DND-41 (cell line): ENCODE measurements at regions not wholly inside any gene's neighbourhood (a gene's known extent, or its start where the extent isn't known, plus 50 kb on each side); places are given as distances from the start of the nearest gene placed in this dataset.

ENCODE experiments used
- ATAC-seq: fragments of 200-7000 bp; cut with Tn5 transposase; 3 replicates; pipeline ENCODE4 v1.9.1; 2021; ENCODE audit warnings: low read depth; ENCODE audit not compliant: insufficient read depth
- DNase-seq: peaks from one replicate; pipeline ENCODE4 v3.0.0-alpha.2; 2020
- H2AFZ ChIP-seq: 2 replicates; pipeline ENCODE4 v1.6.0; 2012; ENCODE audit warnings: low read depth, low read length
- H3K27ac ChIP-seq: 2 replicates; pipeline ENCODE4 v1.5.1; 2012; ENCODE audit warnings: low read length, inconsistent platforms
- H3K27me3 ChIP-seq: fragments of 200-600 bp; sonication (generic); 2 replicates; pipeline ENCODE4 v1.6.0; 2012; ENCODE audit warnings: low read length, mild to moderate bottlenecking, inconsistent platforms; ENCODE audit not compliant: insufficient read depth, poor library complexity
- H3K36me3 ChIP-seq: 2 replicates; pipeline ENCODE4 v1.5.1; 2012; ENCODE audit warnings: low read length, inconsistent platforms; ENCODE audit not compliant: insufficient read depth
- H3K4me1 ChIP-seq: 2 replicates; pipeline ENCODE4 v1.5.1; 2012; ENCODE audit warnings: mild to moderate bottlenecking, low read length; ENCODE audit not compliant: insufficient read depth
- H3K4me2 ChIP-seq: 2 replicates; pipeline ENCODE4 v1.6.0; 2012; ENCODE audit warnings: mild to moderate bottlenecking, moderate library complexity, low read length, inconsistent platforms; ENCODE audit not compliant: insufficient read depth
- H3K4me3 ChIP-seq, 2 experiments: fragments of 200-600 bp in 1 of 2; shearing (Covaris generic) in 1 of 2; 2 replicates each; pipeline ENCODE4 v1.5.1; 2012 to 2016; ENCODE audit warnings: inconsistent platforms in 2 of 2, low read length in 2 of 2, mild to moderate bottlenecking in 2 of 2, low read depth in 1 of 2, moderate library complexity in 1 of 2
- H3K79me2 ChIP-seq: 2 replicates; pipeline ENCODE4 v1.6.0; 2012; ENCODE audit warnings: low read length, inconsistent platforms; ENCODE audit not compliant: insufficient read depth
- H3K9ac ChIP-seq: 2 replicates; pipeline ENCODE4 v1.6.0; 2012; ENCODE audit warnings: low read depth, mild to moderate bottlenecking, inconsistent platforms, low read length, moderate library complexity
- H3K9me3 ChIP-seq: 2 replicates; pipeline ENCODE4 v1.5.1; 2012; ENCODE audit warnings: low read length, moderate library complexity, mild to moderate bottlenecking, inconsistent platforms; ENCODE audit not compliant: insufficient read depth, severe bottlenecking
- H4K20me1 ChIP-seq: 2 replicates; pipeline ENCODE4 v1.6.0; 2012; ENCODE audit warnings: low read length; ENCODE audit not compliant: insufficient read depth
- EZH2 ChIP-seq: IDR thresholded peaks from 3 replicates; pipeline ENCODE4 v1.6.1; 2012; ENCODE audit warnings: borderline replicate concordance, low read depth, mild to moderate bottlenecking, moderate library complexity, low read length, inconsistent platforms; ENCODE audit not compliant: severe bottlenecking
- TF ChIP-seq, protein P1 (sequence below): IDR thresholded peaks from 2 replicates; pipeline ENCODE4 v1.5.1; 2012; ENCODE audit warnings: borderline replicate concordance, low read length, moderate library complexity, mild to moderate bottlenecking; ENCODE audit not compliant: poor library complexity, severe bottlenecking; ENCODE audit errors: extremely low read depth

DNA sequence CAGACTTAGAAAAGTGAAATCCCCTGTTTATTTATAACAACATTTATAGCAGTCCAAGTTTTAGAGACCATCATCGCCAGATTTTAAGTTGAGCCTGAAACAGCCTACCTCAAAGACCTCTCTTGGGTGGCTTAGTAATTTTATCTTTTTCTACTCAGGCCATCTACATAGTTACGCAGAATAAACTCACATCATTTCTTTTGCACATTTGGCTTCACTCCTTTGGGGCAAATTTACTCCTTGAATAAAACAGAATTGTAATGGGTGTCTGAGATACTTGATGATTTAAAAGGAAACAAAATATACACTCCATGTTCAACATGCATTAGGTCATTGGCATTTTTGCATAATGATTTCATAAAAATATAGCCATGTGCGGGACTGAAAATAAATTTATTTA lies 104.7 kb upstream of the TSPAN8 start:
- Histone ChIP-seq H3K9me3 (no peaks in the 10 kb centered on the region), H3K9ac (no peak overlapping the region), H2AFZ (no peak overlapping the region), H3K4me1 (no peaks in the 10 kb centered on the region), H3K36me3 (no peaks in the 10 kb centered on the region), H4K20me1 (no peaks in the 10 kb centered on the region), H3K4me2 (no peak overlapping the region), H3K27me3 (no peaks in the 10 kb centered on the region), H3K79me2 (no peaks in the 10 kb centered on the region), H3K27ac (no peak overlapping the region), H3K4me3 (no peak overlapping the region)
- ATAC-seq (no peak), DNase-seq (no peak)
- TF ChIP-seq, protein P1, sequence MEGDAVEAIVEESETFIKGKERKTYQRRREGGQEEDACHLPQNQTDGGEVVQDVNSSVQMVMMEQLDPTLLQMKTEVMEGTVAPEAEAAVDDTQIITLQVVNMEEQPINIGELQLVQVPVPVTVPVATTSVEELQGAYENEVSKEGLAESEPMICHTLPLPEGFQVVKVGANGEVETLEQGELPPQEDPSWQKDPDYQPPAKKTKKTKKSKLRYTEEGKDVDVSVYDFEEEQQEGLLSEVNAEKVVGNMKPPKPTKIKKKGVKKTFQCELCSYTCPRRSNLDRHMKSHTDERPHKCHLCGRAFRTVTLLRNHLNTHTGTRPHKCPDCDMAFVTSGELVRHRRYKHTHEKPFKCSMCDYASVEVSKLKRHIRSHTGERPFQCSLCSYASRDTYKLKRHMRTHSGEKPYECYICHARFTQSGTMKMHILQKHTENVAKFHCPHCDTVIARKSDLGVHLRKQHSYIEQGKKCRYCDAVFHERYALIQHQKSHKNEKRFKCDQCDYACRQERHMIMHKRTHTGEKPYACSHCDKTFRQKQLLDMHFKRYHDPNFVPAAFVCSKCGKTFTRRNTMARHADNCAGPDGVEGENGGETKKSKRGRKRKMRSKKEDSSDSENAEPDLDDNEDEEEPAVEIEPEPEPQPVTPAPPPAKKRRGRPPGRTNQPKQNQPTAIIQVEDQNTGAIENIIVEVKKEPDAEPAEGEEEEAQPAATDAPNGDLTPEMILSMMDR, result no peak
- TF ChIP-seq EZH2, result no peak

DNA sequence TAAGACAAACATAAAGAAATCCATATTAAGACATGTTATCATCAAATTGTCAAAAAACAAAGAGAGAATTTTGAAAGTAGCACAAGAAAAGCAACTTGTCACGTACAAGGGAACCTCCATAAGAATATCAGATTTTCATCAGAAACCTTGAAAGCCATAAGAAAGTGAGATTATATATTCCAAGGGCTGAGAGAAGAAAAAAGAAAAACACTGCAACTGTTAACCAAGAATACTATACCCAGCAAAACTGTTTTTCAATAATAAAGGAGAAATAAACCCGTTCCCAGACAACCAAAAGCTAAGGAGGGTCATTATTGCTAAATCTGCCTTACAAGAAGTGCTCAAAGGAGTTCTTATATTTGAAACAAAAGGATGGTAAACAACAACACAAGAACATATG lies 94.7 kb upstream of the TSPAN8 start:
- no peaks in the 10 kb centered on the region for H3K36me3 ChIP-seq
- TF ChIP-seq, protein P1, result no peak
- TF ChIP-seq EZH2, result no peak

DNA sequence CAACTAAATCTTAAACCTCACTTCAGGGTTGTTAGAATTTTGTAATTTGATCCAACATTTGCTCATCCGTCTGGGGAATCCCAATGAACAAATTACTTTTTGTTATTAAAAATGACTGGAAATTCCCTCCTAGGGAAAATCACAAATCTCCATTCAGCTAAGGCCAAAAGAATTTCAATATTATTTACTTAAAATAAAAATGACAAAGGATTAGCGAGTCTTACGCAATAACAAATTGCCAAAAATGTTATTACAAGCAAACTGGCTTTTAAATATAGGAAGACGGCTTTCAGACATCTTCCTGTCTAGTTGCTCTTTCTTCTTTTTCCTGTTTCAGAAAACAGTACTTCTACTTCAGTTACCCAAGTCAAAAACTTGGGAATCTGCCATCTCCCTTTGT lies 92.4 kb upstream of the TSPAN8 start:
- no peaks in the 10 kb centered on the region for H3K36me3 ChIP-seq
- no peak for DNase-seq
- H4K20me1 ChIP-seq, result no peaks in the 10 kb centered on the region
- H3K27ac ChIP-seq, result no peak overlapping the region
- no peak overlapping the region for H2AFZ ChIP-seq
- ATAC-seq, result no peak
- H3K9me3 ChIP-seq, result peaks cover 2% of the 10 kb centered on the region
- no peak overlapping the region for H3K4me2 ChIP-seq
- H3K4me3 ChIP-seq, result no peak overlapping the region
- H3K27me3 ChIP-seq, result no peaks in the 10 kb centered on the region
- H3K4me1 ChIP-seq, result no peaks in the 10 kb centered on the region
- no peak for TF ChIP-seq EZH2
- TF ChIP-seq, protein P1, result no peak
- no peak overlapping the region for H3K9ac ChIP-seq
- H3K79me2 ChIP-seq, result no peaks in the 10 kb centered on the region

More for the DNA sequence above, 94.7 kb upstream of the TSPAN8 start:
- H3K9me3 ChIP-seq, result peaks cover 2% of the 10 kb centered on the region
- no peak overlapping the region for H3K27ac ChIP-seq
- H3K4me1 ChIP-seq, result no peaks in the 10 kb centered on the region
- H3K27me3 ChIP-seq, result no peaks in the 10 kb centered on the region
- no peak overlapping the region for H2AFZ ChIP-seq
- H3K4me2 ChIP-seq, result no peak overlapping the region
- H3K79me2 ChIP-seq, result no peaks in the 10 kb centered on the region
- H4K20me1 ChIP-seq, result no peaks in the 10 kb centered on the region
- H3K4me3 ChIP-seq, result no peak overlapping the region
- no peak overlapping the region for H3K9ac ChIP-seq
- ATAC-seq, result no peak
- DNase-seq, result no peak

DNA sequence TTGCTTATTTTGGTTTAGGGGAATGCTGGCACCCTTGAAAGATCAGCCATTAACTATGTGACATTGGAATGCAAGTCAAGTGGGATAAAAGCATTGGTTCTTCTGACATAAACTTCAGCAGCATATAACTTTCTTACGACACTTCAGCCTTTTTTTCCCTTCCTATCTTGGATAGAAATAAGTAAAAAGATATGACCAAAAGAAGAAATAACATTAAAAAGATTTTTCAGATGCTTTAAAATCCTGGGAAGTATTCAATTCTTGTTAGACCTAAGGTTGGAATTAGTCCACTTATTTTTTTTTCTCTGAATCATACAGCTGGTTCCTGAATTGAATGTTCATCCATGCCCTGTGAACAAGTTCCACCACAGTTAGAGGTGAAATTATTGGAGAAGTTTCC lies 85.6 kb upstream of the TSPAN8 start:
- TF ChIP-seq, protein P1, result no peak
- no peak for TF ChIP-seq EZH2
- ATAC-seq (no peak), DNase-seq (no peak)
- Histone ChIP-seq H4K20me1 (no peaks in the 10 kb centered on the region), H3K4me2 (no peak overlapping the region), H2AFZ (no peak overlapping the region), H3K4me3 (no peak overlapping the region), H3K9ac (no peak overlapping the region), H3K9me3 (no peaks in the 10 kb centered on the region), H3K36me3 (no peaks in the 10 kb centered on the region), H3K27ac (no peak overlapping the region), H3K4me1 (no peaks in the 10 kb centered on the region), H3K79me2 (no peaks in the 10 kb centered on the region), H3K27me3 (no peaks in the 10 kb centered on the region)
